ENCODE measurements at regions not wholly inside any gene's neighbourhood (a gene's known extent, or its start where the extent isn't known, plus 50 kb on each side); places are given as distances from the start of the nearest gene placed in this dataset.
"Not testable (repeated sequence)": the region's sequence is repeated elsewhere in the genome, so short reads cannot be mapped to it uniquely, and the experiment has no call there.

- no peak for FAIRE-seq
Observed at GRCh38 chr13:81197483-81197882, 856.6 kb upstream of the SPRY2 start.

GRCh38 chr13:81194362-81194761 lies 853.4 kb upstream of the SPRY2 start:
- FAIRE-seq: no peak

GRCh38 chr13:81184556-81185265 lies 843.8 kb upstream of the SPRY2 start:
- no peak for FAIRE-seq

GRCh38 chr13:81172603-81173002 lies 831.7 kb upstream of the SPRY2 start:
- no peak for FAIRE-seq

GRCh38 chr13:81171065-81171647 lies 830.2 kb upstream of the SPRY2 start:
- peak; percentile 92 for FAIRE-seq

- not testable (repeated sequence) for FAIRE-seq
Observed at GRCh38 chr13:81163823-81164222, 822.9 kb upstream of the SPRY2 start.

GRCh38 chr13:81153478-81153877 lies 812.6 kb upstream of the SPRY2 start:
- FAIRE-seq: no peak

GRCh38 chr13:81148822-81149221 lies 807.9 kb upstream of the SPRY2 start:
- no peak for FAIRE-seq

- FAIRE-seq: not testable (repeated sequence)
Observed at GRCh38 chr13:81146576-81146975, 805.6 kb upstream of the SPRY2 start.

- no peak for FAIRE-seq
Observed at GRCh38 chr13:81142306-81142999, 801.5 kb upstream of the SPRY2 start.

GRCh38 chr13:81140675-81141074 lies 799.7 kb upstream of the SPRY2 start:
- FAIRE-seq: no peak

GRCh38 chr13:81139987-81140386 lies 799.1 kb upstream of the SPRY2 start:
- no peak for FAIRE-seq

- no peak for FAIRE-seq
Observed at GRCh38 chr13:81138353-81138980, 797.5 kb upstream of the SPRY2 start.

- FAIRE-seq: no peak
Observed at GRCh38 chr13:81133066-81133465, 792.1 kb upstream of the SPRY2 start.

GRCh38 chr13:81117416-81117815 lies 776.5 kb upstream of the SPRY2 start:
- FAIRE-seq: no peak

GRCh38 chr13:81116461-81117282 lies 775.7 kb upstream of the SPRY2 start:
- no peak for FAIRE-seq

GRCh38 chr13:81109026-81109425 lies 768.1 kb upstream of the SPRY2 start:
- FAIRE-seq: no peak

- no peak for FAIRE-seq
Observed at GRCh38 chr13:81106348-81106747, 765.4 kb upstream of the SPRY2 start.

- no peak for FAIRE-seq
Observed at GRCh38 chr13:81104035-81104715, 763.2 kb upstream of the SPRY2 start.

- not testable (repeated sequence) for FAIRE-seq
Observed at GRCh38 chr13:81102066-81102465, 761.1 kb upstream of the SPRY2 start.

GRCh38 chr13:81089371-81090157 lies 748.6 kb upstream of the SPRY2 start:
- no peak for FAIRE-seq

Measured in islet of Langerhans (tissue), 1 donor.